ENCODE measurements at regions not wholly inside any gene's neighbourhood (a gene's known extent, or its start where the extent isn't known, plus 50 kb on each side); places are given as distances from the start of the nearest gene placed in this dataset.

- TF ChIP-seq, protein P1, sequence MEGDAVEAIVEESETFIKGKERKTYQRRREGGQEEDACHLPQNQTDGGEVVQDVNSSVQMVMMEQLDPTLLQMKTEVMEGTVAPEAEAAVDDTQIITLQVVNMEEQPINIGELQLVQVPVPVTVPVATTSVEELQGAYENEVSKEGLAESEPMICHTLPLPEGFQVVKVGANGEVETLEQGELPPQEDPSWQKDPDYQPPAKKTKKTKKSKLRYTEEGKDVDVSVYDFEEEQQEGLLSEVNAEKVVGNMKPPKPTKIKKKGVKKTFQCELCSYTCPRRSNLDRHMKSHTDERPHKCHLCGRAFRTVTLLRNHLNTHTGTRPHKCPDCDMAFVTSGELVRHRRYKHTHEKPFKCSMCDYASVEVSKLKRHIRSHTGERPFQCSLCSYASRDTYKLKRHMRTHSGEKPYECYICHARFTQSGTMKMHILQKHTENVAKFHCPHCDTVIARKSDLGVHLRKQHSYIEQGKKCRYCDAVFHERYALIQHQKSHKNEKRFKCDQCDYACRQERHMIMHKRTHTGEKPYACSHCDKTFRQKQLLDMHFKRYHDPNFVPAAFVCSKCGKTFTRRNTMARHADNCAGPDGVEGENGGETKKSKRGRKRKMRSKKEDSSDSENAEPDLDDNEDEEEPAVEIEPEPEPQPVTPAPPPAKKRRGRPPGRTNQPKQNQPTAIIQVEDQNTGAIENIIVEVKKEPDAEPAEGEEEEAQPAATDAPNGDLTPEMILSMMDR (IDR thresholded peaks at IDR 0.05): no peak
- no peak for TF ChIP-seq POLR2A (IDR thresholded peaks at IDR 0.05)
- Histone ChIP-seq H3K27me3 (no peaks in the 10 kb centered on the region), H3K36me3 (no peaks in the 10 kb centered on the region), H3K27ac (no peak overlapping the region), H3K4me3 (no peak overlapping the region), H3K9me3 (no peaks in the 10 kb centered on the region), H3K4me1 (no peaks in the 10 kb centered on the region)
- DNase-seq: no peak
- intact Hi-C loops (cut with DNase I; ENCODE audit: low total_unique reads): no loop called here
Measured at GRCh38 chr18:28635530-28635929, 458.6 kb upstream of the CDH2 start.

GRCh38 chr18:28626756-28627155 lies 449.8 kb upstream of the CDH2 start:
- Histone ChIP-seq H3K36me3 (no peaks in the 10 kb centered on the region), H3K27ac (no peak overlapping the region), H3K27me3 (no peaks in the 10 kb centered on the region), H3K4me1 (no peaks in the 10 kb centered on the region), H3K4me3 (no peak overlapping the region), H3K9me3 (no peaks in the 10 kb centered on the region)
- intact Hi-C loops (cut with DNase I; ENCODE audit: low total_unique reads): no loop called here
- DNase-seq: no peak
- no peak for TF ChIP-seq POLR2A (IDR thresholded peaks at IDR 0.05)
- TF ChIP-seq, protein P1 (IDR thresholded peaks at IDR 0.05): no peak

- intact Hi-C loops (cut with DNase I; ENCODE audit: low total_unique reads): no loop called here
- no peaks in the 10 kb centered on the region for H3K9me3 ChIP-seq
- DNase-seq: no peak
- no peaks in the 10 kb centered on the region for H3K36me3 ChIP-seq
- no peaks in the 10 kb centered on the region for H3K4me1 ChIP-seq
- no peak overlapping the region for H3K4me3 ChIP-seq
- H3K27me3 ChIP-seq: no peaks in the 10 kb centered on the region
- H3K27ac ChIP-seq: no peak overlapping the region
- TF ChIP-seq, protein P1 (IDR thresholded peaks at IDR 0.05): no peak
- TF ChIP-seq POLR2A (IDR thresholded peaks at IDR 0.05): no peak
Measured at GRCh38 chr18:28607991-28608390, 431.1 kb upstream of the CDH2 start.

GRCh38 chr18:28606686-28607085 lies 429.8 kb upstream of the CDH2 start:
- Histone ChIP-seq H3K27me3 (no peaks in the 10 kb centered on the region), H3K9me3 (no peaks in the 10 kb centered on the region), H3K4me3 (no peak overlapping the region), H3K27ac (no peak overlapping the region), H3K4me1 (no peaks in the 10 kb centered on the region), H3K36me3 (no peaks in the 10 kb centered on the region)
- no peak for TF ChIP-seq POLR2A (IDR thresholded peaks at IDR 0.05)
- TF ChIP-seq, protein P1 (IDR thresholded peaks at IDR 0.05): no peak
- DNase-seq: no peak
- intact Hi-C loops (cut with DNase I; ENCODE audit: low total_unique reads): no loop called here

GRCh38 chr18:28602391-28602790 lies 425.5 kb upstream of the CDH2 start:
- intact Hi-C loops (cut with DNase I; ENCODE audit: low total_unique reads): no loop called here
- Histone ChIP-seq H3K27me3 (no peaks in the 10 kb centered on the region), H3K4me3 (no peak overlapping the region), H3K4me1 (no peaks in the 10 kb centered on the region), H3K27ac (no peak overlapping the region), H3K36me3 (no peaks in the 10 kb centered on the region), H3K9me3 (no peaks in the 10 kb centered on the region)
- no peak for TF ChIP-seq POLR2A (IDR thresholded peaks at IDR 0.05)
- TF ChIP-seq, protein P1 (IDR thresholded peaks at IDR 0.05): no peak
- no peak for DNase-seq

Data from uterus (tissue), 3 donors.